Neural cell (in vitro differentiated cells): ENCODE measurements at regions not wholly inside any gene's neighbourhood (a gene's known extent, or its start where the extent isn't known, plus 50 kb on each side); places are given as distances from the start of the nearest gene placed in this dataset.

Experiments
- H2AFZ ChIP-seq: fragments of 200-600, 300-800 bp; sonication (generic), shearing (Covaris generic); 2 replicates; pipeline ENCODE4 v1.6.0; 2014; ENCODE audit warnings: low read depth, mild to moderate bottlenecking, antibody characterized with exemption, low read length, moderate library complexity
- H3F3A ChIP-seq: fragments of 200-600 bp; shearing (Covaris generic); 2 replicates; pipeline ENCODE4 v1.6.1; 2016; ENCODE audit warnings: mild to moderate bottlenecking, moderate library complexity, mixed read lengths, antibody characterized with exemption, low read length; ENCODE audit not compliant: insufficient read depth, poor library complexity, severe bottlenecking
- H3K27ac ChIP-seq: fragments of 200-600, 300-800 bp; sonication (generic), shearing (Covaris generic); 2 replicates; pipeline ENCODE4 v1.5.1; 2014; ENCODE audit warnings: mild to moderate bottlenecking, low read length, moderate library complexity
- H3K27me3 ChIP-seq: fragments of 300-800, 200-600 bp; sonication (generic), shearing (Covaris generic); 2 replicates; pipeline ENCODE4 v1.6.0; 2014; ENCODE audit warnings: mild to moderate bottlenecking, low read depth, low read length, moderate library complexity; ENCODE audit not compliant: insufficient read depth
- H3K36me3 ChIP-seq: fragments of 300-800, 200-600 bp; sonication (generic), shearing (Covaris generic); 2 replicates; pipeline ENCODE4 v1.5.1; 2014; ENCODE audit warnings: mild to moderate bottlenecking, antibody characterized with exemption, low read length, moderate library complexity; ENCODE audit not compliant: insufficient read depth
- H3K4me2 ChIP-seq: fragments of 300-800, 200-600 bp; sonication (generic), shearing (Covaris generic); 2 replicates; pipeline ENCODE4 v1.6.0; 2014; ENCODE audit warnings: mild to moderate bottlenecking, low read length
- H3K4me3 ChIP-seq: fragments of 300-800, 200-600 bp; sonication (generic), shearing (Covaris generic); 2 replicates; pipeline ENCODE4 v1.5.1; 2014; ENCODE audit warnings: mild to moderate bottlenecking, low read length, moderate library complexity
- H3K79me2 ChIP-seq: fragments of 200-600 bp; shearing (Covaris generic); replicated peaks from 2 replicates; pipeline ENCODE4 v1.6.0; 2014; ENCODE audit warnings: mild to moderate bottlenecking, low read length, moderate library complexity; ENCODE audit not compliant: insufficient read depth
- H3K9ac ChIP-seq: fragments of 300-800, 200-600 bp; sonication (generic), shearing (Covaris generic); 2 replicates; pipeline ENCODE4 v1.6.1; 2016; ENCODE audit warnings: mild to moderate bottlenecking, low read length, mixed read lengths
- H3K9me2 ChIP-seq: fragments of 200-600 bp; shearing (Covaris generic); 2 replicates; pipeline ENCODE4 v1.6.1; 2016; ENCODE audit warnings: mild to moderate bottlenecking, low read length, mixed read lengths; ENCODE audit not compliant: insufficient read depth
- H3K9me3 ChIP-seq: fragments of 200-600, 300-800 bp; sonication (generic), shearing (Covaris generic); 2 replicates; pipeline ENCODE4 v1.6.1; 2016; ENCODE audit warnings: mild to moderate bottlenecking, mixed run types, low read length, moderate library complexity, mixed read lengths
- H4K20me1 ChIP-seq: fragments of 200-600 bp; shearing (Covaris generic); 2 replicates; pipeline ENCODE4 v1.6.1; 2016; ENCODE audit warnings: mild to moderate bottlenecking, mixed run types; ENCODE audit not compliant: insufficient read depth
- CTCF ChIP-seq: fragments of 450-650 bp; IDR thresholded peaks from 2 replicates; pipeline ENCODE4 v1.5.1; 2014; ENCODE audit warnings: antibody characterized with exemption, mild to moderate bottlenecking, moderate library complexity; ENCODE audit not compliant: poor library complexity, severe bottlenecking
- EP300 ChIP-seq: fragments of 450-650 bp; conservative IDR thresholded peaks from 2 replicates; pipeline ENCODE4 v1.6.1; 2014; ENCODE audit warnings: antibody characterized with exemption, mild to moderate bottlenecking, moderate library complexity; ENCODE audit not compliant: poor library complexity, severe bottlenecking
- EZH2 ChIP-seq: fragments of 200-600, 300-800 bp; shearing (Covaris generic), sonication (generic); IDR thresholded peaks from 2 replicates; pipeline ENCODE4 v1.6.1; 2014; ENCODE audit warnings: antibody characterized with exemption, low read length, borderline replicate concordance, mild to moderate bottlenecking; ENCODE audit not compliant: insufficient read depth, poor library complexity, severe bottlenecking
- MXI1 ChIP-seq: fragments of 450-650 bp; conservative IDR thresholded peaks from 2 replicates; pipeline ENCODE4 v1.6.1; 2014; ENCODE audit warnings: antibody characterized with exemption, mild to moderate bottlenecking; ENCODE audit not compliant: poor library complexity, severe bottlenecking
- POLR2AphosphoS5 ChIP-seq: IDR thresholded peaks from 2 replicates; pipeline ENCODE4 v1.6.1; 2012
- RAD21 ChIP-seq: fragments of 450-650 bp; conservative IDR thresholded peaks from 2 replicates; pipeline ENCODE4 v1.6.1; 2014; ENCODE audit warnings: antibody characterized with exemption, mild to moderate bottlenecking, moderate library complexity
- REST ChIP-seq: IDR thresholded peaks from 2 replicates; pipeline ENCODE4 v1.6.1; 2012; ENCODE audit warnings: borderline replicate concordance
- SMC3 ChIP-seq: fragments of 450-650 bp; conservative IDR thresholded peaks from 2 replicates; pipeline ENCODE4 v1.6.1; 2014; ENCODE audit warnings: antibody characterized with exemption, mild to moderate bottlenecking, moderate library complexity; ENCODE audit not compliant: poor library complexity
- TAF1 ChIP-seq: IDR thresholded peaks from 2 replicates; pipeline ENCODE4 v1.6.1; 2012; ENCODE audit warnings: low read depth

- Histone ChIP-seq H3K27ac (no peak overlapping the region), H3K4me3 (no peak overlapping the region), H3K9ac (no peak overlapping the region), H3F3A (no peaks in the 10 kb centered on the region), H3K9me2 (no peaks in the 10 kb centered on the region), H3K4me2 (no peak overlapping the region), H3K79me2 (no peaks in the 10 kb centered on the region), H2AFZ (no peak overlapping the region), H3K36me3 (no peaks in the 10 kb centered on the region), H4K20me1 (no peaks in the 10 kb centered on the region), H3K9me3 (no peaks in the 10 kb centered on the region), H3K27me3 (no peaks in the 10 kb centered on the region)
- no peak for TF ChIP-seq POLR2AphosphoS5
- no peak for TF ChIP-seq TAF1
- no peak for TF ChIP-seq SMC3
- no peak for TF ChIP-seq REST
- TF ChIP-seq EP300 = no peak
- no peak for TF ChIP-seq MXI1
- TF ChIP-seq CTCF = no peak
- no peak for TF ChIP-seq RAD21
- TF ChIP-seq EZH2 = no peak
Measured at GRCh38 chr1:191284175-191284574, 806.5 kb upstream of the BRINP3 start.

GRCh38 chr1:191290441-191290840 is 812.8 kb upstream of the BRINP3 start:
- no peaks in the 10 kb centered on the region for H4K20me1 ChIP-seq
- H2AFZ ChIP-seq = no peak overlapping the region

More at GRCh38 chr1:191290441-191290840, 812.8 kb upstream of the BRINP3 start:
- H3K9me3 ChIP-seq = no peaks in the 10 kb centered on the region
- no peaks in the 10 kb centered on the region for H3K79me2 ChIP-seq
- H3K9ac ChIP-seq = no peak overlapping the region
- no peak overlapping the region for H3K27ac ChIP-seq
- H3K9me2 ChIP-seq = no peaks in the 10 kb centered on the region
- no peak overlapping the region for H3K4me3 ChIP-seq
- H3F3A ChIP-seq = no peaks in the 10 kb centered on the region
- no peaks in the 10 kb centered on the region for H3K36me3 ChIP-seq
- TF ChIP-seq REST = no peak
- no peak for TF ChIP-seq RAD21
- TF ChIP-seq EP300 = no peak
- no peak for TF ChIP-seq POLR2AphosphoS5
- TF ChIP-seq SMC3 = no peak
- no peak for TF ChIP-seq MXI1
- TF ChIP-seq EZH2 = no peak
- TF ChIP-seq TAF1 = no peak
- no peak overlapping the region for H3K4me2 ChIP-seq
- H3K27me3 ChIP-seq = no peaks in the 10 kb centered on the region
